Sigmoid colon (tissue), 4 donors: ENCODE measurements at regions not wholly inside any gene's neighbourhood (a gene's known extent, or its start where the extent isn't known, plus 50 kb on each side); places are given as distances from the start of the nearest gene placed in this dataset.

Experiments used
- EP300 ChIP-seq, 4 donors: sonication (generic); formaldehyde crosslinking; IDR thresholded peaks; one replicate each; pipeline ENCODE4 v1.6.1; 2017; ENCODE audit warnings: antibody characterized with exemption in 4 of 4
- POLR2A ChIP-seq, 2 donors: fragments of 450-650 bp; IDR thresholded peaks; one replicate each; pipeline ENCODE4 v1.6.1; 2016; ENCODE audit warnings: antibody characterized with exemption in 2 of 2, mild to moderate bottlenecking in 2 of 2, moderate library complexity in 2 of 2
- TF ChIP-seq, protein P1 (sequence below), 4 experiments: fragments of 450-650 bp in 3 of 4; fragments of 200-600 bp in 1 of 4; IDR thresholded peaks; one replicate each; pipeline ENCODE4 v1.5.1; 2016 to 2019; ENCODE audit warnings: antibody characterized with exemption in 4 of 4, mild to moderate bottlenecking in 3 of 4, moderate library complexity in 2 of 4

DNA sequence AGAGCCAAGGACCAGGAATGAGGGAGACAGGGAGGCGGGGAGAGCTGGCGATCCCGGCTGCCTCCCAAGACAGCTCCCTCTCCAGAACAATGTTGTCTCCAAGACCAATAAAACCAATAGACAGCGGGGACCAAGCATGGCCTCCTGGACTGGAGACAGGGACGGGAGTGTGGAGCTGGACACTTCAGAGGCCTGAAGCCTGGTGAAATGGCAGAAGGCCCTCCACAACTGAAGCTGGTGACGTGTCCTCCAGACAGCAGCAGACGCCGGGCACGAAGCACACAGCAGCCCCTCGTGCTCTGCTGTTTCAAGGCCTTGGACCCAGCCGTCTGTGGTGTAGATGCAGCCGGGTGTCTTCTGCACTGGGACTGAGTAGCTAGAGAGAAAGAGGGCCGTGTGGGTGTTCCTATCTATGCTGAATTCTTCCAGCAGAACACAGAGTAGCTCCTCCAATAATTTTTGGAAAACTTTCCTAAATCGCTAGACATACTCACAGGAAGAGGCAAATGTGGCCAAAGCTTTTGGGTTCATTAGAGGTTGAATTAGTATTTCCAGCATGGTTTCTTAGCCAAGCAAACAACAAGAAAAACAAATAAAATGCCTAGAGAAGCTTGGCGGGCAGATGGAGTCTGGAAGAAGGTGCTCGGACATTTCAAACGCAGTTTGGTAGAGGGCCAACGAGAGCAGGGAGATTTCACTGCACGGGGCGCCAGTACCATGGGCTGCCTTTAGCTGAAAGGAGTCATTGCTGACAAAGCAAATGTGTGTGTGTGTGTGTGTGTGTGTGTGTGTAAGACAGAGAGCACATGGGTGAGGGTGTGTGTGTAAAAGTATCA lies 570.4 kb downstream of the TCERG1L start:
- TF ChIP-seq, protein P1, sequence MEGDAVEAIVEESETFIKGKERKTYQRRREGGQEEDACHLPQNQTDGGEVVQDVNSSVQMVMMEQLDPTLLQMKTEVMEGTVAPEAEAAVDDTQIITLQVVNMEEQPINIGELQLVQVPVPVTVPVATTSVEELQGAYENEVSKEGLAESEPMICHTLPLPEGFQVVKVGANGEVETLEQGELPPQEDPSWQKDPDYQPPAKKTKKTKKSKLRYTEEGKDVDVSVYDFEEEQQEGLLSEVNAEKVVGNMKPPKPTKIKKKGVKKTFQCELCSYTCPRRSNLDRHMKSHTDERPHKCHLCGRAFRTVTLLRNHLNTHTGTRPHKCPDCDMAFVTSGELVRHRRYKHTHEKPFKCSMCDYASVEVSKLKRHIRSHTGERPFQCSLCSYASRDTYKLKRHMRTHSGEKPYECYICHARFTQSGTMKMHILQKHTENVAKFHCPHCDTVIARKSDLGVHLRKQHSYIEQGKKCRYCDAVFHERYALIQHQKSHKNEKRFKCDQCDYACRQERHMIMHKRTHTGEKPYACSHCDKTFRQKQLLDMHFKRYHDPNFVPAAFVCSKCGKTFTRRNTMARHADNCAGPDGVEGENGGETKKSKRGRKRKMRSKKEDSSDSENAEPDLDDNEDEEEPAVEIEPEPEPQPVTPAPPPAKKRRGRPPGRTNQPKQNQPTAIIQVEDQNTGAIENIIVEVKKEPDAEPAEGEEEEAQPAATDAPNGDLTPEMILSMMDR (IDR thresholded peaks at IDR 0.05): no peak
- TF ChIP-seq EP300 (IDR thresholded peaks at IDR 0.05): no peak
- TF ChIP-seq POLR2A (IDR thresholded peaks at IDR 0.05): no peak
